Stomach (tissue), 8 donors: ENCODE measurements at regions not wholly inside any gene's neighbourhood (a gene's known extent, or its start where the extent isn't known, plus 50 kb on each side); places are given as distances from the start of the nearest gene placed in this dataset.
"Not testable (repeated sequence)": the region's sequence is repeated elsewhere in the genome, so short reads cannot be mapped to it uniquely, and the experiment has no call there.

Source experiments
- DNase-seq, 2 donors: peaks; one replicate each; pipeline versions ENCODE4 v3.0.0 to v3.0.0-alpha.2; 2013 to 2019
- H3K27ac ChIP-seq, 5 donors: fragments of 200-600 bp in 4 of 5; sonication (generic) in 4 of 5; one replicate each; pipeline ENCODE4 v1.5.1; 2013 to 2019; ENCODE audit warnings: mild to moderate bottlenecking in 1 of 5, moderate library complexity in 1 of 5
- H3K27me3 ChIP-seq, 3 donors: fragments of 200-600 bp; sonication (generic); one replicate each; pipeline ENCODE4 v1.5.1; 2017 to 2019; ENCODE audit warnings: mixed run types in 1 of 3
- H3K36me3 ChIP-seq, 4 donors: fragments of 200-600 bp; sonication (generic); 1 replicate in 3 of 4; 2 replicates in 1 of 4; pipeline ENCODE4 v1.5.1; 2016 to 2019
- H3K4me1 ChIP-seq, 4 donors: fragments of 200-600 bp; sonication (generic); one replicate each; pipeline ENCODE4 v1.5.1; 2016 to 2019
- H3K4me3 ChIP-seq, 4 donors: fragments of 200-600 bp; sonication (generic) in 3 of 4; one replicate each; pipeline ENCODE4 v1.5.1; 2016 to 2019; ENCODE audit warnings: mild to moderate bottlenecking in 1 of 4
- H3K9me3 ChIP-seq, 4 donors: fragments of 200-600 bp; sonication (generic); one replicate each; pipeline ENCODE4 v1.5.1; 2016 to 2019
- WGBS, 5 donors: extraction: QIAGEN DNeasy Blood & Tissue Kit in 3 of 5; methylation state at CpG; one replicate each; pipeline versions ENCODE4 v1.1.5 to v1.1.7; 2013 to 2018; 5-methylcytosine and 5-hydroxymethylcytosine counted together
- intact Hi-C: fragments of 100-400 bp; cut with DNase I; formaldehyde crosslinking; loops from one replicate; pipeline ENCODE4 v1.15.1; 2023; ENCODE audit warnings: low total_unique reads
- TF ChIP-seq, protein P1 (sequence below), 7 experiments: fragments of 450-650 bp in 4 of 7; fragments of 200-600 bp in 3 of 7; sonication (generic) in 3 of 7; IDR thresholded peaks; one replicate each; pipeline ENCODE4 v1.5.1; 2016 to 2019; ENCODE audit warnings: antibody characterized with exemption in 7 of 7, control low read depth in 2 of 7, mild to moderate bottlenecking in 1 of 7
- donor health status: healthy with polysubstance abuse.
- donor health status: Bipolar disorder and iron deficiency.
- donor health status: healthy.

DNA sequence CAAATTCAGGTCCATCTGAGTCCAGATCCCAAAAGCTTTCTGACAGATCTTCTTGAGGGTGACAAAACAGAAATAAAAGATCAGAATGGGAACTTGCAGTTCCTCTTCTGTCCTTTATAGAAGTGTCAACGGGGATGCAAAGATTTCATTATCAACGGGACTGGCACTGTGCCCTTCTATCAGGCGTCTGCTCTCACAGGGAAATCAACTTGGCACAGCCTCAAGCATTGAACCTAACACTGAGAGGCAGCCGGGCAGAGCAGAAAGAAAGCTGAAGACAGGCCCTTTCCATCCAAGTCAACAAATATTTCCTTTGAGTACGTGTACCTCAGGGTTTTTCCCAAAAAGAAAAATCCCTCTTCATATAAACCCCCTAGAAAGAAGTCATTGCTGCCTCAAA lies 194.5 kb downstream of the NPIPA8 start:
- H3K4me1 ChIP-seq, DNase-seq, H3K27me3 ChIP-seq, H3K27ac ChIP-seq, H3K9me3 ChIP-seq, intact Hi-C loops, H3K4me3 ChIP-seq, H3K36me3 ChIP-seq: not testable (repeated sequence)
- 40% methylated on average over 1 of the region's 5 CpGs; no CpG with 5 or more reads in 4 of the 5 donors for WGBS, 5 donors

DNA sequence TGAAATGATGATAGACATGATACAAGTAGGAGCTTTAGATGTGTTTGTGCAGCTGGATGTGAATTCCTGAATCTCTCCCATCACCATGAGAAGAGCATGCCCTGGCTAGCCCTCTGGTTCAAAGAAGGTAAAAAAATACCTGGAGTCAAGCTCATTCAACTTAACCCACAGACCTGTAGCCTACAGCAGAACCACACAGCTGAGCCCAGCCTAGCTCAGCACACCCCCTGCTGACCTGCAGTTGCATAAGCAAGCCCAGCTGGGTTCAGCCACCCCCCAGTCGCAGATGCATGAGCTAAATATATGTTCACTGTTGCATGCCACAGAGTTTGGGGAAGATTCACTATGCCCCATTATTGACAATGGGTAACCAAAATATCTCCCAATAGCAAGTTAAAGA lies 200.2 kb downstream of the NPIPA8 start:
- H3K27me3 ChIP-seq, H3K36me3 ChIP-seq, DNase-seq, H3K4me3 ChIP-seq, H3K27ac ChIP-seq, intact Hi-C loops, H3K9me3 ChIP-seq, H3K4me1 ChIP-seq: not testable (repeated sequence)
- WGBS, 5 donors: no CpG with 5 or more reads among the region's 1 CpG

DNA sequence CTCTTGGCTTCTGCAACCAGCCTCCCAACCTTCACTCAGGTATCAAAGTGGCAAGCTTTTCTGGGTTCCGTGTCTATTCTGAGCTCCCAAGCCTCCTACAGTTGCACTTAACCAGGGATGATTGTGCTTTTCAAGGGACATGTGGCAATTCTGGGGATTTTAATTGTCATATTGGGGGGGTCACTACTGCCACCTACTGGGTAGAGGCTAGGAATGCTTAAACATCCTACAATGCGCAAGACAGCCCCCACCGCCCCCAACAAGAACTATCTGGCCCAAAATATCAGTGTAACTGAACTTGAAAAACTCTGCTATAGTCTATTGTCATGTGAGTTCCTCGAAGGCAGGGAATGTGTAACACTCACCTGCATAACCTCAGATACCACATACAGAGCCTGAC lies 201.5 kb downstream of the NPIPA8 start:
- H3K9me3 ChIP-seq, H3K27me3 ChIP-seq, H3K27ac ChIP-seq, H3K4me1 ChIP-seq, DNase-seq, H3K36me3 ChIP-seq, H3K4me3 ChIP-seq, intact Hi-C loops: not testable (repeated sequence)
- WGBS, 5 donors: 17 to 67% (median 50%) methylated on average over 1 of the region's 4 CpGs; no CpG with 5 or more reads in 1 of the 5 donors

- intact Hi-C loops, H3K27me3 ChIP-seq, H3K9me3 ChIP-seq, H3K36me3 ChIP-seq, H3K4me1 ChIP-seq, DNase-seq, H3K4me3 ChIP-seq, H3K27ac ChIP-seq: not testable (repeated sequence)
- 0 to 10% (median 0%) methylated on average over 2 to 3 of the region's 6 CpGs; no CpG with 5 or more reads in 2 of the 5 donors for WGBS, 5 donors
- TF ChIP-seq, protein P1, sequence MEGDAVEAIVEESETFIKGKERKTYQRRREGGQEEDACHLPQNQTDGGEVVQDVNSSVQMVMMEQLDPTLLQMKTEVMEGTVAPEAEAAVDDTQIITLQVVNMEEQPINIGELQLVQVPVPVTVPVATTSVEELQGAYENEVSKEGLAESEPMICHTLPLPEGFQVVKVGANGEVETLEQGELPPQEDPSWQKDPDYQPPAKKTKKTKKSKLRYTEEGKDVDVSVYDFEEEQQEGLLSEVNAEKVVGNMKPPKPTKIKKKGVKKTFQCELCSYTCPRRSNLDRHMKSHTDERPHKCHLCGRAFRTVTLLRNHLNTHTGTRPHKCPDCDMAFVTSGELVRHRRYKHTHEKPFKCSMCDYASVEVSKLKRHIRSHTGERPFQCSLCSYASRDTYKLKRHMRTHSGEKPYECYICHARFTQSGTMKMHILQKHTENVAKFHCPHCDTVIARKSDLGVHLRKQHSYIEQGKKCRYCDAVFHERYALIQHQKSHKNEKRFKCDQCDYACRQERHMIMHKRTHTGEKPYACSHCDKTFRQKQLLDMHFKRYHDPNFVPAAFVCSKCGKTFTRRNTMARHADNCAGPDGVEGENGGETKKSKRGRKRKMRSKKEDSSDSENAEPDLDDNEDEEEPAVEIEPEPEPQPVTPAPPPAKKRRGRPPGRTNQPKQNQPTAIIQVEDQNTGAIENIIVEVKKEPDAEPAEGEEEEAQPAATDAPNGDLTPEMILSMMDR (IDR thresholded peaks at IDR 0.05): peak in 4 of 7 experiments; percentile 14 to 57 (median 34)
Measured at GRCh38 chr16:18131587-18131986, 204.9 kb downstream of the NPIPA8 start.

- H3K9me3 ChIP-seq, intact Hi-C loops, H3K27me3 ChIP-seq, DNase-seq, H3K4me1 ChIP-seq, H3K27ac ChIP-seq, H3K4me3 ChIP-seq, H3K36me3 ChIP-seq: not testable (repeated sequence)
- WGBS, 5 donors: 88 to 96% (median 91%) methylated on average over 2 to 7 of the region's 8 CpGs
Measured at GRCh38 chr16:18130478-18131120, 205.9 kb downstream of the NPIPA8 start.

DNA sequence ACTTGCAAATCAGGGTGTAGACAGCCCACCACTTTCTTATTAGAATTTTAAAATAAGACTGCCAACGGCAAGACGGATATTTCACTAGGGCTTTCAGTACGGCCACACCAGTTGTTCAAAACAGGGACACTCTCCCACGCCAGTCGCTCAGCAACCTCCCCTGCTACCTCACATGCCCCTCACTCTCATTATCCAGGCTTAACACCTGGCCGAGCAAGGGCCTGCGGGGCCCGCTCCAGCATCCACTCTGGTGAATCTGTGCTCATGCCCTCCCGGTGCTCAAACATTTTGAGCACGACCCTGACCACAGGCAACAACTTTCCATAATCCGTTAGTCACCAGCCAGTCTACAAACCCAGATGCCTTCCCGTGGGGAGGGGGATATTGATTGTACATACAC lies 209.5 kb downstream of the NPIPA8 start:
- H3K36me3 ChIP-seq, H3K9me3 ChIP-seq, intact Hi-C loops, H3K4me1 ChIP-seq, H3K27ac ChIP-seq, DNase-seq, H3K27me3 ChIP-seq, H3K4me3 ChIP-seq: not testable (repeated sequence)
- whole genome bisulfite sequencing, 5 donors: 69 to 86% (median 80%) methylated on average over 1 to 2 of the region's 12 CpGs; no CpG with 5 or more reads in 2 of the 5 donors

- H3K27me3 ChIP-seq, H3K4me3 ChIP-seq, H3K9me3 ChIP-seq, H3K27ac ChIP-seq, H3K36me3 ChIP-seq, DNase-seq, intact Hi-C loops, H3K4me1 ChIP-seq: not testable (repeated sequence)
- 55 to 80% (median 58%) methylated on average over 2 to 3 of the region's 4 CpGs for WGBS, 5 donors
Measured at GRCh38 chr16:18119092-18119491, 217.4 kb downstream of the NPIPA8 start.

- intact Hi-C loops, H3K36me3 ChIP-seq: not testable (repeated sequence)
- WGBS, 5 donors: 67 to 100% (median 79%) methylated on average over 1 to 4 of the region's 5 CpGs
Measured at GRCh38 chr16:18118684-18119083, 217.9 kb downstream of the NPIPA8 start.

GRCh38 chr16:18118071-18118470 lies 218.5 kb downstream of the NPIPA8 start:
- H3K9me3 ChIP-seq, H3K27me3 ChIP-seq, H3K4me1 ChIP-seq, H3K4me3 ChIP-seq, H3K27ac ChIP-seq, intact Hi-C loops, H3K36me3 ChIP-seq: not testable (repeated sequence)
- WGBS, 5 donors: 54 to 82% (median 76%) methylated on average over 7 to 9 of the region's 9 CpGs
- peak in 1 of 2 donors; percentile 5 for DNase-seq

More at GRCh38 chr16:18118684-18119083, 217.9 kb downstream of the NPIPA8 start:
- not testable (repeated sequence) for DNase-seq, H3K27me3 ChIP-seq, H3K4me3 ChIP-seq, H3K4me1 ChIP-seq, H3K9me3 ChIP-seq, H3K27ac ChIP-seq

GRCh38 chr16:18104412-18104811 lies 232.1 kb downstream of the NPIPA8 start:
- H3K36me3 ChIP-seq, H3K4me3 ChIP-seq, H3K9me3 ChIP-seq, H3K27me3 ChIP-seq, DNase-seq, H3K27ac ChIP-seq, H3K4me1 ChIP-seq, intact Hi-C loops: not testable (repeated sequence)
- WGBS, 5 donors: 89% methylated on average over 1 of the region's 2 CpGs; no CpG with 5 or more reads in 4 of the 5 donors

DNA sequence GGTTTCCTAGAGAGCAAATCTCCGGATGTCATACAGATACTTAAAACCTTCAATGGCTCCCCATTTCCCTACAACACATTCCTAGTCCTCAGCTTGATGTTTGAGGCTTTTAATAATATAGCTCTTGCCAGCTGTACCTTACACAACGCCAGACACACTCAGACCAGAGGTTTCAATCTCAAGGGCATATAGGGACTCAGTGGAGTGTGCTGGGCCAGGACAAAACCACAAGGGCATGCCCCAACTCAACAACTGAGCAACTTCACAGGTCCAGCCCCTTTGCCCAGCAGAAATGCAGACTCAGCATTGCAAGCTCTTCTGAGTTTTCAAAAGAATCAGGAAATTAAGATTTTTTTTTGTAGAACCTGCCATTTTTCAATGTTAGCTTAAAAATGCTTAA lies 235.5 kb downstream of the NPIPA8 start:
- H3K4me3 ChIP-seq, DNase-seq, intact Hi-C loops, H3K9me3 ChIP-seq, H3K27me3 ChIP-seq, H3K4me1 ChIP-seq, H3K27ac ChIP-seq, H3K36me3 ChIP-seq: not testable (repeated sequence)
- no CpG with 5 or more reads among the region's 2 CpGs for WGBS, 5 donors
